Lower leg skin (tissue), 3 donors: ENCODE measurements at regions not wholly inside any gene's neighbourhood (a gene's known extent, or its start where the extent isn't known, plus 50 kb on each side); places are given as distances from the start of the nearest gene placed in this dataset.

ENCODE experiments used
- POLR2A ChIP-seq, 2 donors: fragments of 450-650 bp; IDR thresholded peaks; one replicate each; pipeline ENCODE4 v1.6.1; 2016 to 2017; ENCODE audit warnings: antibody characterized with exemption in 2 of 2, mild to moderate bottlenecking in 1 of 2, moderate library complexity in 1 of 2
- TF ChIP-seq, protein P1 (sequence below), 3 donors: fragments of 450-650 bp; IDR thresholded peaks; one replicate each; pipeline ENCODE4 v1.5.1; 2016; ENCODE audit warnings: antibody characterized with exemption in 3 of 3, mild to moderate bottlenecking in 3 of 3, moderate library complexity in 2 of 3

DNA sequence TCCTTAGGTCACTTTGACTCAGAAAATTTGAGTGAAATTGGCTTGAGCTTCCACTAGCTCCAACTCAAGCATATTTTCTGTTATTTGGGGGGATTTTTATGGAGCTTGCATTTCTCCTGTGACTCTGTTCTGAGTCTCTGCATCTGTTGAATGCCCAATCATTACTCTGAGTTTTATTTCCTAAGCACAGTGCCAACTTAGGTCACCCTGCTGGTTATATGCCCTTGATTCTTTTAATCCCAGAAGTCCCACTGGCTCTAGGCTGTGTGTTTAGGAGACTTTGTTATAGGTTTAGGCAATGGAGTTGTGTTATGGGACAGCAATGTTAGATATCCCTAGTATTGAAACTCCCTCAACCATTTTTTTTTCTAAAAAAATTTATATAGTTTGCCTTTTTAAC, 198.2 kb upstream of the DTNA start:
- TF ChIP-seq POLR2A (IDR thresholded peaks at IDR 0.05), result no peak
- TF ChIP-seq, protein P1, sequence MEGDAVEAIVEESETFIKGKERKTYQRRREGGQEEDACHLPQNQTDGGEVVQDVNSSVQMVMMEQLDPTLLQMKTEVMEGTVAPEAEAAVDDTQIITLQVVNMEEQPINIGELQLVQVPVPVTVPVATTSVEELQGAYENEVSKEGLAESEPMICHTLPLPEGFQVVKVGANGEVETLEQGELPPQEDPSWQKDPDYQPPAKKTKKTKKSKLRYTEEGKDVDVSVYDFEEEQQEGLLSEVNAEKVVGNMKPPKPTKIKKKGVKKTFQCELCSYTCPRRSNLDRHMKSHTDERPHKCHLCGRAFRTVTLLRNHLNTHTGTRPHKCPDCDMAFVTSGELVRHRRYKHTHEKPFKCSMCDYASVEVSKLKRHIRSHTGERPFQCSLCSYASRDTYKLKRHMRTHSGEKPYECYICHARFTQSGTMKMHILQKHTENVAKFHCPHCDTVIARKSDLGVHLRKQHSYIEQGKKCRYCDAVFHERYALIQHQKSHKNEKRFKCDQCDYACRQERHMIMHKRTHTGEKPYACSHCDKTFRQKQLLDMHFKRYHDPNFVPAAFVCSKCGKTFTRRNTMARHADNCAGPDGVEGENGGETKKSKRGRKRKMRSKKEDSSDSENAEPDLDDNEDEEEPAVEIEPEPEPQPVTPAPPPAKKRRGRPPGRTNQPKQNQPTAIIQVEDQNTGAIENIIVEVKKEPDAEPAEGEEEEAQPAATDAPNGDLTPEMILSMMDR (IDR thresholded peaks at IDR 0.05), result no peak
